ENCODE measurements at regions not wholly inside any gene's neighbourhood (a gene's known extent, or its start where the extent isn't known, plus 50 kb on each side); places are given as distances from the start of the nearest gene placed in this dataset.

- Mint-ChIP-seq H3K36me3 (ENCODE audit: insufficient read depth, unreplicated experiment) (no peaks in the 10 kb centered on the region), H3K4me1 (ENCODE audit: low read depth, unreplicated experiment) (no peaks in the 10 kb centered on the region), H3K4me3 (ENCODE audit: unreplicated experiment) (no peak overlapping the region), H3K9me3 (ENCODE audit: unreplicated experiment) (no peaks in the 10 kb centered on the region), H3K27ac (ENCODE audit: unreplicated experiment) (no peak overlapping the region), H3K27me3 (ENCODE audit: insufficient read depth, unreplicated experiment) (peaks cover 12% of the 10 kb centered on the region)
- H3K4me3 ChIP-seq (ENCODE audit: low read depth, low read length), result no peak overlapping the region
- intact Hi-C loops (cut with micrococcal nuclease; ENCODE audit: unreplicated experiment), result no loop called here
- no peaks in the 10 kb centered on the region for H3K27me3 ChIP-seq (replicated peaks; ENCODE audit: control insufficient read depth, insufficient read depth, low read length)
- BruUV-seq (replicated peaks), result no TSS peak
- no peaks in the 10 kb centered on the region for H3K4me1 ChIP-seq
- ChIA-PET CTCF (no interaction called here), POLR2A (no interaction called here)
- H3K9me3 ChIP-seq, result no peaks in the 10 kb centered on the region
- no peak for DNase-seq
- TF ChIP-seq CTCF (IDR thresholded peaks at IDR 0.05; ENCODE audit: insufficient read depth in 1 of 2, low read depth in 1 of 2, low read length in 1 of 2, severe bottlenecking in 1 of 2, unreplicated experiment in 1 of 2), result no peak
- H3K36me3 ChIP-seq (ENCODE audit: control insufficient read depth, insufficient read depth, low read length), result no peaks in the 10 kb centered on the region
Observed at GRCh38 chr3:70647094-70647493, 334.7 kb upstream of the MDFIC2 start.

DNA sequence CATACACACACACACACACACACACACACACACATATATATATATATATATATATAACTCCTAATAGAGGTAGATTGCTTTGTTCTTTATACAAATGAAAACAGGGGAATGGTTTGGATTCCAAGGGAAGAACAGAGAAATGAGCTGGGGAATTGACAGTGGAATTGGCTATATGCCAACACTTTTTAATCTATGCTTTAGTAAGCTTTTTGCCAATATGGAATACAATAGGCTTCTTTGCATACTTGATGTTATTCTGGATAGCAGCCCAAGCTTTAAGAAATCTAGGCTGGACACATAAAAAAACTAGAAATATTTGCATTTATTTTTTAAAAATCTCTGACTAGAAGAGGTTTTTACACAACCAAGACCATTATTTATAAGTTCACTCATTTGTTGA, 334.2 kb upstream of the MDFIC2 start:
- H3K4me1 ChIP-seq, result no peaks in the 10 kb centered on the region
- peaks cover 12% of the 10 kb centered on the region for H3K27me3 Mint-ChIP-seq (ENCODE audit: insufficient read depth, unreplicated experiment)
- no TSS peak for BruUV-seq (replicated peaks)
- no peaks in the 10 kb centered on the region for H3K36me3 Mint-ChIP-seq (ENCODE audit: insufficient read depth, unreplicated experiment)
- TF ChIP-seq CTCF (IDR thresholded peaks at IDR 0.05; ENCODE audit: insufficient read depth in 1 of 2, low read depth in 1 of 2, low read length in 1 of 2, severe bottlenecking in 1 of 2, unreplicated experiment in 1 of 2), result no peak
- H3K9me3 Mint-ChIP-seq (ENCODE audit: unreplicated experiment), result no peaks in the 10 kb centered on the region
- no peak overlapping the region for H3K4me3 Mint-ChIP-seq (ENCODE audit: unreplicated experiment)
- no peak overlapping the region for H3K27ac Mint-ChIP-seq (ENCODE audit: unreplicated experiment)
- ChIA-PET CTCF (no interaction called here), POLR2A (no interaction called here)
- H3K27me3 ChIP-seq (replicated peaks; ENCODE audit: control insufficient read depth, insufficient read depth, low read length), result no peaks in the 10 kb centered on the region
- H3K9me3 ChIP-seq, result no peaks in the 10 kb centered on the region
- no peak overlapping the region for H3K4me3 ChIP-seq (ENCODE audit: low read depth, low read length)
- no peaks in the 10 kb centered on the region for H3K36me3 ChIP-seq (ENCODE audit: control insufficient read depth, insufficient read depth, low read length)
- DNase-seq, result no peak
- intact Hi-C loops (cut with micrococcal nuclease; ENCODE audit: unreplicated experiment), result no loop called here
- no peaks in the 10 kb centered on the region for H3K4me1 Mint-ChIP-seq (ENCODE audit: low read depth, unreplicated experiment)

DNA sequence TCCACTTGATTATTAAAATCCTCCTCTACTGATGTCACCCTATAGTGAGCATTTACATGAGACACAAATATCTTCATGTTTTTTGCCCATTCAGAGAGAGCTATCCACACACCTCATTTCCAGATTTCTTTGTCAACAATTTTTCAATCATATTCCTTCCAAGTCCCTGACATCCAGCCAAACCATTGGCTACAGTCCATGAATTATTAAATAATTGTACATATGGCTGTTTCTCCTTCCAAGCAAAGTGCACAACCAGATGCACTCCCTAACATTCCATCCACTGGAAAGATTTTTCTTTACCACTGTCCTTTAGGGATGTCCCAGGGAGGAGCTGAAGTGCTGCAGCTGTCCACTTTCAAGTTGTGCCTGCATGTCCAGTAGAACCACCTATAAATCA, 328.0 kb upstream of the MDFIC2 start:
- Mint-ChIP-seq H3K36me3 (ENCODE audit: insufficient read depth, unreplicated experiment) (no peaks in the 10 kb centered on the region), H3K27ac (ENCODE audit: unreplicated experiment) (no peak overlapping the region), H3K27me3 (ENCODE audit: insufficient read depth, unreplicated experiment) (peaks cover 4% of the 10 kb centered on the region), H3K4me1 (ENCODE audit: low read depth, unreplicated experiment) (no peaks in the 10 kb centered on the region), H3K9me3 (ENCODE audit: unreplicated experiment) (no peaks in the 10 kb centered on the region), H3K4me3 (ENCODE audit: unreplicated experiment) (no peak overlapping the region)
- Histone ChIP-seq H3K9me3 (no peaks in the 10 kb centered on the region), H3K4me3 (ENCODE audit: low read depth, low read length) (no peak overlapping the region), H3K36me3 (ENCODE audit: control insufficient read depth, insufficient read depth, low read length) (no peaks in the 10 kb centered on the region), H3K27me3 (replicated peaks; ENCODE audit: control insufficient read depth, insufficient read depth, low read length) (no peaks in the 10 kb centered on the region), H3K4me1 (no peaks in the 10 kb centered on the region)
- DNase-seq, result no peak
- CTCF ChIA-PET, result no interaction called here
- no TSS peak for BruUV-seq (replicated peaks)
- no peak for TF ChIP-seq CTCF (IDR thresholded peaks at IDR 0.05; ENCODE audit: insufficient read depth in 1 of 2, low read depth in 1 of 2, low read length in 1 of 2, severe bottlenecking in 1 of 2, unreplicated experiment in 1 of 2)
- intact Hi-C loops (cut with micrococcal nuclease; ENCODE audit: unreplicated experiment), result no loop called here
- POLR2A ChIA-PET, result no interaction called here

All from Caco-2 (cell line).